B cell (primary cell): ENCODE measurements at regions not wholly inside any gene's neighbourhood (a gene's known extent, or its start where the extent isn't known, plus 50 kb on each side); places are given as distances from the start of the nearest gene placed in this dataset.

Experiments used
- ATAC-seq: fragments of 200-7000 bp; cut with Tn5 transposase; one replicate; pipeline ENCODE4 v1.10.0; 2021; ENCODE audit warnings: low read depth, mild to moderate bottlenecking, moderate number of reproducible peaks, moderate library complexity
- CTCF ChIA-PET: fragments of 350-600 bp; sonication (Branson Sonifier 250); formaldehyde crosslinking; loops from one replicate; lab custom pipeline; 2021; ENCODE audit warnings: antibody characterized with exemption, inconsistent platforms; lab: Charles Lee
- POLR2A ChIA-PET: fragments of 350-600 bp; sonication (Branson Sonifier 250); formaldehyde crosslinking; loops from one replicate; lab custom pipeline; 2021; ENCODE audit warnings: antibody characterized with exemption; lab: Charles Lee
- DNase-seq: peaks from one replicate; pipeline ENCODE4 v3.0.0; 2013
- H2AFZ ChIP-seq: 2 replicates; pipeline ENCODE4 v1.6.1; 2012; ENCODE audit warnings: mild to moderate bottlenecking, low read depth, low read length; ENCODE audit not compliant: insufficient read depth, poor library complexity, severe bottlenecking
- H3K27ac ChIP-seq, 2 donors: 1 replicate in 1 of 2; 2 replicates in 1 of 2; pipeline ENCODE4 v1.5.1; 2012 to 2013; ENCODE audit warnings: low read length in 2 of 2, mild to moderate bottlenecking in 2 of 2, moderate library complexity in 1 of 2
- H3K27me3 ChIP-seq, 4 experiments: fragments of 200-600 bp in 1 of 4; sonication (generic) in 1 of 4; replicated peaks in 1 of 4; 1 replicate in 2 of 4; 2 replicates in 2 of 4; pipeline versions ENCODE4 v1.6.1 to v1.7.0; 2013 to 2016; ENCODE audit warnings: low read length in 3 of 4, mild to moderate bottlenecking in 2 of 4, mixed read lengths in 1 of 4, moderate library complexity in 1 of 4; ENCODE audit not compliant: insufficient read depth in 4 of 4, control insufficient read depth in 3 of 4; ENCODE audit errors: control extremely low read depth in 1 of 4
- H3K36me3 ChIP-seq, 2 experiments: replicated peaks in 1 of 2; 1 replicate in 1 of 2; 2 replicates in 1 of 2; pipeline versions ENCODE4 v1.6.1 to v1.7.1; 2013; ENCODE audit warnings: low read length in 1 of 2; ENCODE audit not compliant: insufficient read depth in 2 of 2, control insufficient read depth in 1 of 2; ENCODE audit errors: control extremely low read depth in 1 of 2, extremely low read depth in 1 of 2
- H3K4me1 ChIP-seq, 2 donors: fragments of 200-600 bp in 1 of 2; sonication (generic) in 1 of 2; 1 replicate in 1 of 2; 2 replicates in 1 of 2; pipeline versions ENCODE4 v1.5.1 to v1.6.1; 2013 to 2017; ENCODE audit warnings: low read length in 2 of 2; ENCODE audit not compliant: control insufficient read depth in 2 of 2, insufficient read depth in 2 of 2
- H3K4me2 ChIP-seq: replicated peaks from 2 replicates; pipeline ENCODE3; 2012; ENCODE audit warnings: mild to moderate bottlenecking, low read depth, low read length; ENCODE audit not compliant: poor library complexity, severe bottlenecking
- H3K4me3 ChIP-seq, 5 experiments: fragments of 200-600 bp in 1 of 5; sonication (generic) in 1 of 5; 1 replicate in 3 of 5; 2 replicates in 2 of 5; pipeline versions ENCODE4 v1.5.1 to v1.7.0; 2011 to 2016; ENCODE audit warnings: low read length in 4 of 5, mild to moderate bottlenecking in 4 of 5, low read depth in 2 of 5, control low read depth in 1 of 5, moderate library complexity in 1 of 5; ENCODE audit not compliant: insufficient read depth in 1 of 5; ENCODE audit errors: control extremely low read depth in 1 of 5, extremely low read depth in 1 of 5
- H3K79me2 ChIP-seq: fragments of 200-600 bp; sonication (generic); one replicate; pipeline ENCODE4 v1.6.0; 2016; ENCODE audit warnings: low read length; ENCODE audit not compliant: control insufficient read depth, insufficient read depth
- H3K9ac ChIP-seq: fragments of 200-600 bp; sonication (generic); 2 replicates; pipeline ENCODE4 v1.6.1; 2017; ENCODE audit warnings: mild to moderate bottlenecking, low read length, moderate library complexity
- H3K9me3 ChIP-seq, 3 donors: one replicate each; pipeline versions ENCODE4 v1.6.1 to v1.7.1; 2013; ENCODE audit warnings: low read length in 2 of 3; ENCODE audit not compliant: control insufficient read depth in 2 of 3, insufficient read depth in 1 of 3; ENCODE audit errors: control extremely low read depth in 1 of 3
- H4K20me1 ChIP-seq: 2 replicates; pipeline ENCODE4 v1.6.0; 2012; ENCODE audit warnings: mild to moderate bottlenecking, low read length; ENCODE audit not compliant: insufficient read depth, control insufficient read depth, poor library complexity, severe bottlenecking
- H3K27ac Mint-ChIP-seq: one replicate; pipeline ENCODE4 v1.8.0; 2021; ENCODE audit warnings: mixed read lengths
- H3K27me3 Mint-ChIP-seq: one replicate; pipeline ENCODE4 v1.8.0; 2021; ENCODE audit warnings: mixed read lengths
- H3K4me1 Mint-ChIP-seq: one replicate; pipeline ENCODE4 v1.8.0; 2021; ENCODE audit warnings: mixed read lengths
- H3K4me3 Mint-ChIP-seq: one replicate; pipeline ENCODE4 v1.8.0; 2021; ENCODE audit warnings: mixed read lengths
- H3K9me3 Mint-ChIP-seq: one replicate; pipeline ENCODE4 v1.8.0; 2022; ENCODE audit warnings: mixed read lengths; ENCODE audit not compliant: insufficient read depth
- EZH2 ChIP-seq: IDR thresholded peaks from 2 replicates; pipeline ENCODE4 v1.6.1; 2012; ENCODE audit warnings: borderline replicate concordance, low read depth, mild to moderate bottlenecking, moderate library complexity, low read length; ENCODE audit not compliant: insufficient read depth, poor library complexity, severe bottlenecking
- WGBS: methylation state at CpG from one replicate; pipeline ENCODE4 v1.1.5; 2013; ENCODE audit warnings: missing lambda C conversion rate; ENCODE audit not compliant: insufficient coverage; 5-methylcytosine and 5-hydroxymethylcytosine counted together
- intact Hi-C: fragments of 100-400 bp; cut with micrococcal nuclease; formaldehyde crosslinking; loops from one replicate; pipeline ENCODE4 v1.10.0; 2022
- TF ChIP-seq, protein P1 (sequence below): fragments of 200-600 bp; IDR thresholded peaks from one replicate; pipeline ENCODE4 v1.8.0; 2022; ENCODE audit warnings: antibody characterized with exemption, mild to moderate bottlenecking

GRCh38 chr2:185108588-185108987 lies 510.3 kb downstream of the ZNF804A start:
- Histone ChIP-seq H2AFZ (no peak overlapping the region), H3K27ac (no peak overlapping the region), H3K79me2 (no peaks in the 10 kb centered on the region), H3K4me3 (no peak overlapping the region), H3K9me3 (no peaks in the 10 kb centered on the region), H3K9ac (no peak overlapping the region), H3K27me3 (no peaks in the 10 kb centered on the region), H3K36me3 (no peaks in the 10 kb centered on the region), H3K4me2 (no peak overlapping the region), H4K20me1 (no peaks in the 10 kb centered on the region), H3K4me1 (no peaks in the 10 kb centered on the region)
- Mint-ChIP-seq H3K27ac (no peak overlapping the region), H3K4me3 (no peak overlapping the region), H3K4me1 (no peaks in the 10 kb centered on the region), H3K27me3 (no peaks in the 10 kb centered on the region), H3K9me3 (peaks cover 7% of the 10 kb centered on the region)
- DNase-seq: no peak
- TF ChIP-seq, protein P1, sequence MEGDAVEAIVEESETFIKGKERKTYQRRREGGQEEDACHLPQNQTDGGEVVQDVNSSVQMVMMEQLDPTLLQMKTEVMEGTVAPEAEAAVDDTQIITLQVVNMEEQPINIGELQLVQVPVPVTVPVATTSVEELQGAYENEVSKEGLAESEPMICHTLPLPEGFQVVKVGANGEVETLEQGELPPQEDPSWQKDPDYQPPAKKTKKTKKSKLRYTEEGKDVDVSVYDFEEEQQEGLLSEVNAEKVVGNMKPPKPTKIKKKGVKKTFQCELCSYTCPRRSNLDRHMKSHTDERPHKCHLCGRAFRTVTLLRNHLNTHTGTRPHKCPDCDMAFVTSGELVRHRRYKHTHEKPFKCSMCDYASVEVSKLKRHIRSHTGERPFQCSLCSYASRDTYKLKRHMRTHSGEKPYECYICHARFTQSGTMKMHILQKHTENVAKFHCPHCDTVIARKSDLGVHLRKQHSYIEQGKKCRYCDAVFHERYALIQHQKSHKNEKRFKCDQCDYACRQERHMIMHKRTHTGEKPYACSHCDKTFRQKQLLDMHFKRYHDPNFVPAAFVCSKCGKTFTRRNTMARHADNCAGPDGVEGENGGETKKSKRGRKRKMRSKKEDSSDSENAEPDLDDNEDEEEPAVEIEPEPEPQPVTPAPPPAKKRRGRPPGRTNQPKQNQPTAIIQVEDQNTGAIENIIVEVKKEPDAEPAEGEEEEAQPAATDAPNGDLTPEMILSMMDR: no peak
- TF ChIP-seq EZH2: no peak
- POLR2A ChIA-PET: no interaction called here
- no peak for ATAC-seq
- CTCF ChIA-PET: no interaction called here
- WGBS: 60% methylated on average over 1 of the region's 2 CpGs
- intact Hi-C loops: no loop called here

DNA sequence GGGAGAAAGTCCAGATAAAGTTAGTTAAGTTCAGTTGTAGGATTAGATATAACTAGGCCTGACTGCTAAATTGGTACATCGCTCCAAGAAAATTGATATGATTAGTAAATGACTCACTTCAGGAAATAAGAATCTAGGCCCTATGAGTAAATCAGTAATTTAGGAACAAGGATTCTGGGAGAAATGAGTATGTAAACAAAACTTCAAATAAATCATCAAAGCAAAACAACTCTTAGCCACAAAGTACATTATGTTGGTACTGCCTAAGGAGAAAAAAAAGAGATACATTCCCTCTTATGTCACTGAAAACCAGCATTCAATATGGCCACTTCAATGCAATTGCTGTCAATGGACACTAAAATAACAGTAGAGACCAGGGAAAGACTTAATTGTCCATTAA lies 529.1 kb downstream of the ZNF804A start:
- intact Hi-C loops: no loop called here
- CTCF ChIA-PET: no interaction called here
- no peak for DNase-seq
- H3K4me1 Mint-ChIP-seq: no peaks in the 10 kb centered on the region
- H3K4me1 ChIP-seq: no peaks in the 10 kb centered on the region
- TF ChIP-seq, protein P1: no peak
- TF ChIP-seq EZH2: no peak
- no peak overlapping the region for H3K4me3 Mint-ChIP-seq
- no peak overlapping the region for H3K27ac ChIP-seq
- no peak overlapping the region for H3K4me3 ChIP-seq
- no peaks in the 10 kb centered on the region for H3K27me3 Mint-ChIP-seq
- H2AFZ ChIP-seq: no peak overlapping the region
- WGBS: no CpG with 5 or more reads among the region's 1 CpG
- H3K9me3 Mint-ChIP-seq: no peaks in the 10 kb centered on the region
- POLR2A ChIA-PET: no interaction called here
- H3K79me2 ChIP-seq: no peaks in the 10 kb centered on the region
- no peak overlapping the region for H3K4me2 ChIP-seq
- no peak overlapping the region for H3K27ac Mint-ChIP-seq
- ATAC-seq: no peak
- H3K9me3 ChIP-seq: peaks cover 0 to 2% (median 1%) of the 10 kb centered on the region in 3 donors
- no peaks in the 10 kb centered on the region for H3K36me3 ChIP-seq
- no peaks in the 10 kb centered on the region for H3K27me3 ChIP-seq
- H4K20me1 ChIP-seq: no peaks in the 10 kb centered on the region
- no peak overlapping the region for H3K9ac ChIP-seq
